GM23338 (cell line): ENCODE measurements at regions not wholly inside any gene's neighbourhood (a gene's known extent, or its start where the extent isn't known, plus 50 kb on each side); places are given as distances from the start of the nearest gene placed in this dataset.

Experiments
- ATAC-seq: fragments of 200-7000 bp; cut with Tn5 transposase; 3 replicates; pipeline ENCODE4 v1.9.1; 2020
- DNase-seq: peaks from one replicate; pipeline ENCODE4 v3.0.0-alpha.2; 2015; ENCODE audit warnings: low spot score
- H2AFZ ChIP-seq: fragments of 200-600 bp; sonication (generic); 2 replicates; pipeline ENCODE4 v1.8.0; 2016; ENCODE audit warnings: antibody characterized with exemption, mild to moderate bottlenecking, moderate library complexity
- H3F3A ChIP-seq: fragments of 200-600 bp; sonication (generic); replicated peaks from 2 replicates; pipeline ENCODE4 v1.8.0; 2017; ENCODE audit warnings: antibody characterized with exemption, mixed run types, low read depth
- H3K27ac ChIP-seq: fragments of 200-600 bp; sonication (generic); 2 replicates; pipeline ENCODE4 v1.6.1; 2016; ENCODE audit warnings: low read depth
- H3K27me3 ChIP-seq: fragments of 200-600 bp; sonication (generic); 2 replicates; pipeline ENCODE4 v1.8.0; 2016; ENCODE audit warnings: mild to moderate bottlenecking, mixed run types, moderate library complexity; ENCODE audit not compliant: insufficient read depth
- H3K36me3 ChIP-seq: fragments of 200-600 bp; sonication (generic); 2 replicates; pipeline ENCODE4 v1.8.0; 2016; ENCODE audit warnings: mild to moderate bottlenecking; ENCODE audit not compliant: insufficient read depth
- H3K4me1 ChIP-seq: fragments of 200-600 bp; sonication (generic); 2 replicates; pipeline ENCODE4 v1.8.0; 2016; ENCODE audit warnings: mild to moderate bottlenecking, moderate library complexity; ENCODE audit not compliant: insufficient read depth
- H3K4me2 ChIP-seq: fragments of 200-600 bp; sonication (generic); 2 replicates; pipeline ENCODE4 v1.7.1; 2017; ENCODE audit warnings: mixed run types
- H3K4me3 ChIP-seq: fragments of 200-600 bp; sonication (generic); 2 replicates; pipeline ENCODE4 v1.6.1; 2016; ENCODE audit warnings: mixed run types
- H3K79me2 ChIP-seq: fragments of 200-600 bp; sonication (generic); replicated peaks from 2 replicates; pipeline ENCODE4 v1.8.0; 2017; ENCODE audit warnings: mild to moderate bottlenecking; ENCODE audit not compliant: insufficient read depth
- H3K9me2 ChIP-seq: fragments of 200-600 bp; sonication (generic); 2 replicates; pipeline ENCODE4 v1.8.0; 2017; ENCODE audit not compliant: insufficient read depth
- H4K20me1 ChIP-seq: fragments of 200-600 bp; sonication (generic); replicated peaks from 2 replicates; pipeline ENCODE4 v1.8.0; 2017; ENCODE audit warnings: mild to moderate bottlenecking; ENCODE audit not compliant: insufficient read depth
- H3K27ac Mint-ChIP-seq: 2 replicates; pipeline ENCODE4 v1.8.0; 2020; ENCODE audit warnings: inconsistent platforms, mild to moderate bottlenecking, moderate library complexity, mixed read lengths
- H3K27me3 Mint-ChIP-seq: 3 replicates; pipeline ENCODE4 v1.8.0; 2022; ENCODE audit warnings: low read depth, mild to moderate bottlenecking, moderate library complexity, mixed read lengths, inconsistent platforms; ENCODE audit not compliant: insufficient read depth, poor library complexity
- H3K36me3 Mint-ChIP-seq: 3 replicates; pipeline ENCODE4 v1.8.0; 2021; ENCODE audit warnings: low read depth, mild to moderate bottlenecking, inconsistent platforms, moderate library complexity, mixed read lengths
- H3K4me1 Mint-ChIP-seq: 3 replicates; pipeline ENCODE4 v1.8.0; 2020; ENCODE audit warnings: mild to moderate bottlenecking, inconsistent platforms, mixed read lengths
- H3K4me3 Mint-ChIP-seq: 3 replicates; pipeline ENCODE4 v1.8.0; 2021; ENCODE audit warnings: moderate library complexity, mild to moderate bottlenecking, inconsistent platforms, mixed read lengths
- H3K9me3 Mint-ChIP-seq: 3 replicates; pipeline ENCODE4 v1.8.0; 2020; ENCODE audit warnings: moderate library complexity, mild to moderate bottlenecking, inconsistent platforms, mixed read lengths
- CREB1 ChIP-seq: fragments of 250-450 bp; sonication (Bioruptor Pico); IDR thresholded peaks from 2 replicates; pipeline ENCODE4 v1.5.0; 2020; ENCODE audit warnings: low read depth, mild to moderate bottlenecking, moderate library complexity
- JUNB ChIP-seq: IDR thresholded peaks from one replicate; pipeline ENCODE4 v1.6.1; 2016; ENCODE audit warnings: antibody characterized with exemption; ENCODE audit not compliant: unreplicated experiment
- NANOG ChIP-seq: IDR thresholded peaks from 2 replicates; pipeline ENCODE4 v1.6.1; 2016; ENCODE audit warnings: antibody characterized with exemption, borderline replicate concordance
- POLR2AphosphoS5 ChIP-seq: IDR thresholded peaks from 2 replicates; pipeline ENCODE4 v1.6.1; 2016; ENCODE audit warnings: antibody characterized with exemption, low read depth
- STAT1 ChIP-seq: IDR thresholded peaks from one replicate; pipeline ENCODE4 v1.6.1; 2016; ENCODE audit warnings: antibody characterized with exemption; ENCODE audit not compliant: unreplicated experiment
- ZNF114 ChIP-seq: fragments of 250-450 bp; sonication (Bioruptor Pico); IDR thresholded peaks from 2 replicates; pipeline ENCODE4 v1.5.0; 2020; ENCODE audit warnings: mild to moderate bottlenecking, moderate library complexity
- ZNF462 ChIP-seq: fragments of 250-450 bp; sonication (Bioruptor Pico); IDR thresholded peaks from 2 replicates; pipeline ENCODE4 v1.5.0; 2020; ENCODE audit warnings: mild to moderate bottlenecking, moderate library complexity
- TF ChIP-seq, protein P1 (sequence below), 2 experiments: fragments of 200-600 bp in 1 of 2; sonication (generic) in 1 of 2; conservative IDR thresholded peaks; 2 replicates each; pipeline versions ENCODE4 v1.5.1 to v1.6.1; 2016 to 2017; ENCODE audit warnings: antibody characterized with exemption in 2 of 2, low read depth in 2 of 2, mild to moderate bottlenecking in 2 of 2, moderate library complexity in 1 of 2
- TF ChIP-seq, protein P2 (sequence below): IDR thresholded peaks from 2 replicates; pipeline ENCODE4 v1.6.1; 2016; ENCODE audit warnings: antibody characterized with exemption

DNA sequence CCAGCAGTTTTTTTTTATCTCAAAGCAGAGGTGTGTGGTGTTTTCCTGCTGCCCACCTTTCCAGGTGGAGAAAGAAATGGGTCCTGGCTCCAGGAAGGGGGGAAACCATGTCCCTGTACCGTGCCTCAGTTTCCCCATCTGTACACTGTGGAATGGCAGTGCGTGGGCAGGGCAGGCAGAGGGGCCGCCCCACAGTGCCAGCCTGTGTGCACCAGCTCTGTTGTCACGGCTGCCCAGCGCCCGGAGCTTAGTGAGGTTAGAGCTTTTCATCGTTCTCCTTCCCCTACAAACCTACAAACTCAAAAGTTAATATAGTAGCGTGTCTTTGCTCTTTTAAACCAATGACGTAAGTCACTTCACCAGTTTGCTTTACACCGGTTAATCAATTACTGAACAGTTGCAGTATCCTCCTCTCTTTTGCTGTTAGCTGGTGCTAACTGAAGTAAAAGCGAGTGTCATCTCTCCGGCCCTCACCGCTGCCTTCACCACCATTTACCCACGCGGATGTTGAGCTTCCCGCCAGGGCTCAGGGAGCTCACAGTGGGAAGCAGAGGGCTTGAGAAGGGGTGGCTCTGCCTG lies 114.8 kb upstream of the ADRA2C start:
- Mint-ChIP-seq H3K4me1 (peaks cover 14% of the 10 kb centered on the region), H3K9me3 (no peaks in the 10 kb centered on the region), H3K36me3 (no peaks in the 10 kb centered on the region), H3K27me3 (peaks cover 18% of the 10 kb centered on the region), H3K4me3 (no peak overlapping the region), H3K27ac (no peak overlapping the region)
- no peak overlapping the region for H3K4me3 ChIP-seq
- TF ChIP-seq ZNF114: no peak
- TF ChIP-seq STAT1: no peak
- TF ChIP-seq, protein P1, sequence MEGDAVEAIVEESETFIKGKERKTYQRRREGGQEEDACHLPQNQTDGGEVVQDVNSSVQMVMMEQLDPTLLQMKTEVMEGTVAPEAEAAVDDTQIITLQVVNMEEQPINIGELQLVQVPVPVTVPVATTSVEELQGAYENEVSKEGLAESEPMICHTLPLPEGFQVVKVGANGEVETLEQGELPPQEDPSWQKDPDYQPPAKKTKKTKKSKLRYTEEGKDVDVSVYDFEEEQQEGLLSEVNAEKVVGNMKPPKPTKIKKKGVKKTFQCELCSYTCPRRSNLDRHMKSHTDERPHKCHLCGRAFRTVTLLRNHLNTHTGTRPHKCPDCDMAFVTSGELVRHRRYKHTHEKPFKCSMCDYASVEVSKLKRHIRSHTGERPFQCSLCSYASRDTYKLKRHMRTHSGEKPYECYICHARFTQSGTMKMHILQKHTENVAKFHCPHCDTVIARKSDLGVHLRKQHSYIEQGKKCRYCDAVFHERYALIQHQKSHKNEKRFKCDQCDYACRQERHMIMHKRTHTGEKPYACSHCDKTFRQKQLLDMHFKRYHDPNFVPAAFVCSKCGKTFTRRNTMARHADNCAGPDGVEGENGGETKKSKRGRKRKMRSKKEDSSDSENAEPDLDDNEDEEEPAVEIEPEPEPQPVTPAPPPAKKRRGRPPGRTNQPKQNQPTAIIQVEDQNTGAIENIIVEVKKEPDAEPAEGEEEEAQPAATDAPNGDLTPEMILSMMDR (conservative IDR thresholded peaks at IDR 0.05; ENCODE audit: low read depth in 2 of 2): no peak
- no peak for TF ChIP-seq JUNB
- no peak for TF ChIP-seq CREB1
- no peak for TF ChIP-seq POLR2AphosphoS5
- TF ChIP-seq ZNF462 (CRISPR knock-in tag): no peak
- TF ChIP-seq, protein P2, sequence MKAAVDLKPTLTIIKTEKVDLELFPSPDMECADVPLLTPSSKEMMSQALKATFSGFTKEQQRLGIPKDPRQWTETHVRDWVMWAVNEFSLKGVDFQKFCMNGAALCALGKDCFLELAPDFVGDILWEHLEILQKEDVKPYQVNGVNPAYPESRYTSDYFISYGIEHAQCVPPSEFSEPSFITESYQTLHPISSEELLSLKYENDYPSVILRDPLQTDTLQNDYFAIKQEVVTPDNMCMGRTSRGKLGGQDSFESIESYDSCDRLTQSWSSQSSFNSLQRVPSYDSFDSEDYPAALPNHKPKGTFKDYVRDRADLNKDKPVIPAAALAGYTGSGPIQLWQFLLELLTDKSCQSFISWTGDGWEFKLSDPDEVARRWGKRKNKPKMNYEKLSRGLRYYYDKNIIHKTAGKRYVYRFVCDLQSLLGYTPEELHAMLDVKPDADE: no peak
- no peak for TF ChIP-seq NANOG
- H3K27ac ChIP-seq: no peak overlapping the region
- no peak overlapping the region for H3K4me2 ChIP-seq
- H3K9me2 ChIP-seq: no peaks in the 10 kb centered on the region
- DNase-seq: no peak
- ATAC-seq: no peak
- no peaks in the 10 kb centered on the region for H3K27me3 ChIP-seq
- H4K20me1 ChIP-seq: no peaks in the 10 kb centered on the region
- no peaks in the 10 kb centered on the region for H3K79me2 ChIP-seq
- H2AFZ ChIP-seq: no peak overlapping the region
- H3K36me3 ChIP-seq: no peaks in the 10 kb centered on the region
- H3F3A ChIP-seq: no peaks in the 10 kb centered on the region
- H3K4me1 ChIP-seq: no peaks in the 10 kb centered on the region
